ENCODE measurements at regions not wholly inside any gene's neighbourhood (a gene's known extent, or its start where the extent isn't known, plus 50 kb on each side); places are given as distances from the start of the nearest gene placed in this dataset.
"Not testable (repeated sequence)": the region's sequence is repeated elsewhere in the genome, so short reads cannot be mapped to it uniquely, and the experiment has no call there.

- H3K4me1 ChIP-seq (replicated peaks in 1 of 2); in situ Hi-C loops (cut with MboI; ENCODE audit: low pct_unique_long_range_greater_than_20kb in 2 of 9, low sequenced_read_pairs in 9 of 9, unreplicated experiment in 9 of 9); H3K4me3 ChIP-seq; H3K27ac ChIP-seq: not testable (repeated sequence)
- peak in 2 of 8 experiments; percentile 71 to 81 for ATAC-seq (replicated peaks in 6 of 8)
- whole genome bisulfite sequencing, 10 experiments = no CpG with 5 or more reads among the region's 7 CpGs
Observed at GRCh38 chr2:89325894-89326293, 634.4 kb downstream of the RPIA start.

- H3K4me1 ChIP-seq (replicated peaks in 1 of 2); H3K27ac ChIP-seq; in situ Hi-C loops (cut with MboI; ENCODE audit: low pct_unique_long_range_greater_than_20kb in 2 of 9, low sequenced_read_pairs in 9 of 9, unreplicated experiment in 9 of 9); H3K4me3 ChIP-seq: not testable (repeated sequence)
- peak in 3 of 8 experiments; percentile 44 to 68 (median 49) for ATAC-seq (replicated peaks in 6 of 8)
- no CpG with 5 or more reads among the region's 2 CpGs for WGBS, 10 experiments
Observed at GRCh38 chr2:89326455-89326854, 635.0 kb downstream of the RPIA start.

- ATAC-seq (replicated peaks in 6 of 8); H3K4me3 ChIP-seq; H3K27ac ChIP-seq; in situ Hi-C loops (cut with MboI; ENCODE audit: low pct_unique_long_range_greater_than_20kb in 2 of 9, low sequenced_read_pairs in 9 of 9, unreplicated experiment in 9 of 9); H3K4me1 ChIP-seq (replicated peaks in 1 of 2): not testable (repeated sequence)
- no CpG with 5 or more reads among the region's 1 CpG for WGBS, 10 experiments
Observed at GRCh38 chr2:89328790-89329189, 637.3 kb downstream of the RPIA start.

All from motor neuron (in vitro differentiated cells).